SK-N-DZ (cell line): ENCODE measurements at regions not wholly inside any gene's neighbourhood (a gene's known extent, or its start where the extent isn't known, plus 50 kb on each side); places are given as distances from the start of the nearest gene placed in this dataset.

Experiments
- DNase-seq: peaks from one replicate; pipeline ENCODE4 v3.0.0-alpha.2; 2015; ENCODE audit warnings: low spot score

GRCh38 chr4:120526033-120526432 lies 396.5 kb downstream of the PRDM5 start:
- DNase-seq, result no peak

DNA sequence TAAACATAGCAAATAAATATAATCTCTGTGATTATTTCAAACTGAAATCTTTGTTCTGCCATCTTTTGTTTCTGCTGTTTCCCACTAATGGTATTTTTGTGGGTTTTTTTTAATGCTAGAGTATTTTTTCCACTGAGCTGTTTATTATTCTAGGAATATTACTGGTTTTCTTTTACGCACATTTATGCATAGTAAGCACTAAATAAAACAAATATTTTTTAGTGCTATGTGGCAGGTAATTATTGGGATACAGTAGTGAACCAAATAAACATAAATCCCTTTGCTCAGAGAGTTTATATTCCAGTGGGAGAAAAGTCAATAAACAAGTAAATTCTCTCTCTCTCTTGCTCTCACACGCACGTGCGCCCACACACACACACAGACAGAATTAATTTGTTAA lies 397.4 kb downstream of the PRDM5 start:
- DNase-seq, result no peak

GRCh38 chr4:120524237-120524636 lies 398.3 kb downstream of the PRDM5 start:
- DNase-seq, result no peak

DNA sequence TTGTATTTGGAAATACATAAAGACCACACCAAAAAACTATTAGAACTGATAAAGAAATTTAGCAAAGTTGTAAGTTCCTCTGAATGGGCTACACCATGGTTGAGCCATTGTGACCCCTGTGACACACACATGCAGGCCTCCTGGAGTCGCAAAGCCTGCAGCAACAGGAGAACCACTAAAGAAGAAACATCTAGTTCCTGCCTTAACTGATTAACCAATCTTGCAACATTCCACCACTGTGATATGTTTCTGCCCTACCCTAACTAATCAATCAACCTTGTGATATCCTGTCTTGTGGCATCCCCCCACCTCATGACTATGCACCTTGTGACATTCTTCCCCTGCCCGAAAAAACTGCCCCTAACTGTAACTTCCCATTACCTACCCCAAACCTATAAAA lies 401.8 kb downstream of the PRDM5 start:
- no peak for DNase-seq

- no peak for DNase-seq
Observed at GRCh38 chr4:120517966-120518365, 404.6 kb downstream of the PRDM5 start.

DNA sequence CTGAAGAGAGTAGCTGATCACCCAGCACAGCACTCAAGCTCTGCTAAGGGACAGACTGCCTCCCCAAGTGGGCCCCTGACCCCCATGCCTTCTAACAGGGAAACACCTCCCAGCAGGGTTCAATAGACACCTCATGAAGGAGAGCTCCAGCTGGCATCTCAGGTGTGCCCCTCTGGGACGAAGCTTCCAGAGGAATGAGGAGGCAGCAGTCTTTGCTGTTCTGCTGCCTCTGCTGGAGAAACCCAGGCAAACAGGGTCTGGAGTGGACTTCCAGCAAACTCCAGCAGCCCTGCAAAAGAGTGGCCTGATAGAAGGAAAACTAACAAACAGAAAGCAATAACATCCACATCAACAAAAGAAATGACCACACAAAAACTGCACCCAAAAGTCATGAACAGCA lies 412.8 kb downstream of the PRDM5 start:
- DNase-seq, result no peak

- no peak for DNase-seq
Observed at GRCh38 chr4:120509222-120509621, 413.3 kb downstream of the PRDM5 start.

GRCh38 chr4:120508036-120508435 lies 414.5 kb downstream of the PRDM5 start:
- no peak for DNase-seq

DNA sequence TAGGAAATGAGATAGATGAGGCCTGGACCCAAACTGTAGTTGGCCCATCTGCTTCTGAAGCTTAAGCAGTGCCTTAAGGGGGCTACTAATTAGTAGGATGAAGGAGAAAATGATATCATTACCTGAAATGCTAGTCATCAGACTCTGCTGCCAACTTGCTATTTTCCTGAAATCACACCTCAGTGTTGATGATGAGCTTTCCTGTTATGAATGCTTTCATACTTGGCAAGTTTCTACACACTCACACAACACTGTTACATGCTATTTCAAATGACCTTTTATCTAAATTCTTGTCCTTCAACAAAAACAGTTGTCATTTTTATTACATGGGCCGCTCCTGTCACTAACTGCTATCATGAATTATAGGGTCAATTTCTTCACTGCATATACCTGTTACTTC lies 416.0 kb downstream of the PRDM5 start:
- no peak for DNase-seq

DNA sequence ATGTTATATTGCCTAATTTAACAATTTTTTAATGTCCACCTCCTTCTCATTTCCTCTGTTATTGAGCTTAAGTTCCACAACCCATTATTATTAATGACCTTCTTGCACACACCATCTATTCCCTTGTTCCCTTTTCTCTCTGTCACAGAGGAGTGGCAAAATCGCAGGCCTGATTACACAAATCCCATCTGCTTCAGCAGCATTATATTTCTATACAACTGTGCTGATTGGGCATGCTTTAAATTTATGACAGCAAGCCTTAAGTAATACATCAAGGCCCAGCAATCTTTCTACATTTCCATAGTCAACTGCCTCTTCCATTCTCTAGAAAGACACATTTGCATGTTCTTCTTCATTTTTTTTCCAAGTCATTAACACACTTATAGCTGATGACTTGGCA lies 423.8 kb downstream of the PRDM5 start:
- no peak for DNase-seq

- no peak for DNase-seq
Observed at GRCh38 chr4:120491481-120491880, 424.8 kb upstream of the MAD2L1 start.

DNA sequence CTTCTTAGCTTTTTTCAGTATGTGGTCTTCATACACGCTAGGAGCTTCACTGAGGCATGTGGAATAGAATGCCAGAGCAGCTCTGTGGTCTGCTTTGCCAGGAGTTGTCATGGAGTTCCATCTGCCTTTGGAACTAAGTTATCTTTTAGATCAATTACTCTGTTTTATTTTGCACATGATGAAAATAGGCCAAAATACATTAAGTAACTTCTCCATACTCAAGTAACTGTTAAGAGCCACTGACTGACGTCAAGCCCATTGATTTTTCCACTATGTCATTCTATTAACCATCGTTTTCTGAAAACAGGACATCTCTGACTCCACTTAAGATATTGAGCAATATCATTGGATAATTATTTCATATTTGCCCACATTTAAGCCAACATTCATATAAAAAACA lies 415.1 kb upstream of the MAD2L1 start:
- no peak for DNase-seq

DNA sequence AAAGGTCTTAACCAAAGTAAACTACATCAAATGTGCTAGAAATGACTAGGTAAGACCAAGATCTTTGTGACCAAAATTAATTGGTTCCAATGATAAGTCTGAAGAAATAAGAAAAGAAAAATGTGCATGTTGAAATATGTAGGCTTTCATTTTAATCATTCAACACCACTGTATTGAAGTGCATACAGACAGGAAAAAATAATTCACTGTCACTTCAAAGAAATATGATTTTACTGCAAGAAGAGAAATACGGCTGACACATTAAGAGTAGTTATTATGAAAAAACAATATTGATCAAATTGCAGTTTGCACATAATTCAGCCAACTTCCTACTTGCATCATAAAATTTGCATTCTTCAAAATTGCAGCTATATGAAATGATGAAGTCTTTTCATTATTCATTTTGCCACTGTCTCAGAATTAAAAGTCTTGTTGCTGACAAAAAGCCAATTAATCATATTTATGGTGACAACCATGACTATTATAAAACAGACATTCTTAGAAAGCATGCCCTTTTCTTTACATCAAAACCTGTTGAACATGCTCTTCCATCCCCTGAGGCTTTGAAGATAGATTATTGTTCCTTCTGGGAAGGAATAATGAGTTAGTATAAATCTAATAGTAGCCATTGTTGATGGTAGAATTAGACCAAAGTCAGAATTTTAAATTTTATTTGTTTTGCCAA lies 405.9 kb upstream of the MAD2L1 start:
- DNase-seq, result no peak

GRCh38 chr4:120466429-120466828 lies 399.8 kb upstream of the MAD2L1 start:
- DNase-seq, result peak; percentile 42

DNA sequence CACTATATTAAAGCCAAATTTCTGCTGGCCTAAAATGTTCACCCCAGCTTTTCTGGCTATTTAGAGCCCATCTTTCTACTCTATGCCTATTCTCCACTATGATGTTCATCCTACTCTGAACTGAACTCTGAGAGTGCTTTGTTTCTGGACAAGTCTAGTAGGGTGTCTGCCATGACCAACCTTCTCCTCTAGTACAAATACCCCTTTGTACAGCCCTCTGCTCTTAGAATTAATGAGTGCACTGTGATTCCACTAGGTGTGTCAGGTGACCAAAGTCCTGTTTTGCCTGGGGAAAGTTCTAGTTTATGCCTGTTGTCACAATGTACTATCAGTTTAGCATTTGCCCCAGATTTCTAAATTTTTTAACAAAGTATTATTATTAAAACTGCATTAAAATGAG lies 388.1 kb upstream of the MAD2L1 start:
- DNase-seq, result no peak

DNA sequence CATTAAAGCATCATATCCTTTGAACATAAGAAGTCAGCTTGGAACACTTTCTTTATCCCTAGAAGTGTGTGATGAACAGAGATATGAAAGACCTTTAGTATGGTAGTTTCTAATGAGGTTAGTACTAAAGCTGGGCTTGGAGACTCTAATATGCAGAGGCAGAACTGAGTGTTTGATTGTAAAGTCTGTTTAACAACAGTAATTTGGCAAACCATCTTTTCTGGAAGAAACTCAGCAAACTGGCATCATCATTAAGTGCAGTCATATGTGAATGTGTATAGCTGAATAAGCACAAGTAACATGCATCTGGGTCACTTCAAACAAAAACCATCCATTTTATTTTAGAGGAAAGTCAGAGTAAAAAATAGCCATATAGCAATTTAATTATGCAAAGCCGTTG lies 385.9 kb upstream of the MAD2L1 start:
- DNase-seq, result no peak

GRCh38 chr4:120452001-120452400 lies 385.4 kb upstream of the MAD2L1 start:
- DNase-seq, result no peak

- no peak for DNase-seq
Observed at GRCh38 chr4:120447774-120448173, 381.1 kb upstream of the MAD2L1 start.

- no peak for DNase-seq
Observed at GRCh38 chr4:120446051-120446567, 379.5 kb upstream of the MAD2L1 start.

DNA sequence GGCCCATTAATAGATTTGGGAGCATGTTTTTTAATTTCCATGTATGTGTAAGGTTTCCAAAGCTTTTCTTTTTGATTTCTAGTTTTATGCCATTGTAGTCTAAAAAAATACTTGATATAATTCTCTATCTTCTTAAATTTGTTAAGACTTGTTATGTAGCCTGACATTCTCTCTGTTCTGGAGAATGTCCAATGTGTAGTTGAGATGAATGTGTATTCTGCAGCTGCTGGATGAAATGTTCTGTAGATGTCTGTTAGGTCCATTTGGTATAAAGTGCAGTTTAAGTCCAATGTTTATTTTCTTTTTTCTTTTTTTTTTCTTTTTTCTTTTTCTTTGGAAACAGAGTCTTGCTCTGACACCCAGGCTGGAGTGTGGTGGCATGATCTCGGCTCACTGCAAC lies 378.5 kb upstream of the MAD2L1 start:
- DNase-seq, result no peak

DNA sequence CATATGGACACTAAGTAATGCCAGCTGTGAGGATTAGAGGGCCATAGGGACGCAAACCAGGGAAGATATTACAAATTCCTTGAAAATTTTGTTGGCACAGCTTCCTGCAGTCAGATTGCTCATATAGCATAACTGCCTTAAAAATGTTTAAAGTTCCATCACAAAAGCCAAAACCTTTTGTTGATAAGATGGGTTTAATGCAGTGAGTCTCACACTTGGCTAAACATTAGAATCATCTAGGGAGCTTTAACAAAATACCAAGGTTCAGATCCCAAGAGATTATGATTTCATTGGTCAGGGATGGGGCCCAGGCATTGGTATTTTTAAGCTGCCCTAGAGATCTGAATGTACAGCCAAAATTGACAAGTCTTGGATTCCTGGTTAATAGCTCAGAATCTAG lies 376.5 kb upstream of the MAD2L1 start:
- DNase-seq, result no peak

DNA sequence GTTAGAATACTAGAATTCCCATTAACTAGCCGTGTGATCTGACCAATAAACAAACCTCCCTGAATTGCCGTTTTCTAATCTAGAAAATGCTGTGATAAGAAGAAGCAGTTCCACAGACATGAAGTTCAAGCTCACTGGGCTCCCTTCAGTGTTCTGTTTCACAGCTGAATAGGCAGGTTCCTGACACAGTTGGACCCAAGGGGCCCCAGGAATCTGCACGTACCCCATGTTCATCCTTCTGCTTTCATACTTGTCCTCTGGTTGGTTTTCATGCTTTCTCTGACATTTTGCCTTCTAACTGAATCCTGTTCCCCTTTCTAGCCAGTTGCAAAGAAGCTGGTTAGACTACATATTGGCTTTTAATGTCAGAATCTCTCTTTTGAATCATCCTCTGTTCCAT lies 374.1 kb upstream of the MAD2L1 start:
- DNase-seq, result no peak

GRCh38 chr4:120435179-120435578 lies 368.5 kb upstream of the MAD2L1 start:
- no peak for DNase-seq

DNA sequence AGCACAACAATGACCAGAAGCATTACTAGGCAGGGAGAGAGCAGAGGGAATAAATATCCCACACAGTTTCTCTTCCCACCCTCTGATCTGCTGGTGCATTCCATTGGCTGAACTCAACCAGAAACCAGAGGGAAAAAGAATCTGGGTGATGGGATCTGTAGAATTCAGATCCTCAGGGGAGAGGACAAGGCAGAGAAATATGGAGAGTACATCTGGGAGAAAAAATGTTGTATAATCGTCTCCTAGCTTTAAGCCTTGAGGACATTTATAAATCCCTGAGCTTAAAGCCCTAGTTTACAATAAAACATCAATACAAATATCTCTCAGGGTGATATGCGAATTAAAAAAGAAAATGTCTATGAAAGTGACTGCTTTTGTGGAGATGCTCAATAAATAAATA lies 368.1 kb upstream of the MAD2L1 start:
- DNase-seq, result no peak
